ENCODE measurements at regions not wholly inside any gene's neighbourhood (a gene's known extent, or its start where the extent isn't known, plus 50 kb on each side); places are given as distances from the start of the nearest gene placed in this dataset.

- TF ChIP-seq CTCF (IDR thresholded peaks at IDR 0.05) (no peak), POLR2A (IDR thresholded peaks at IDR 0.05) (no peak), POLR2AphosphoS5 (IDR thresholded peaks at IDR 0.05) (peak; percentile 14)
These were observed 178.0 kb downstream of the ESM1 start for GRCh38 chr5:54807421-54807820.
